Bronchial epithelial cell (primary cell): ENCODE measurements at regions not wholly inside any gene's neighbourhood (a gene's known extent, or its start where the extent isn't known, plus 50 kb on each side); places are given as distances from the start of the nearest gene placed in this dataset.

Experiments used
- DNase-seq: peaks from one replicate; pipeline ENCODE4 v3.0.0-alpha.2; 2010; ENCODE audit warnings: low read depth
- FAIRE-seq: peaks from 2 replicates; lab custom pipeline; 2011; peaks lifted over from hg19 to GRCh38; lab: Jason Lieb, UNC
- H3K27me3 ChIP-seq: 2 replicates; pipeline ENCODE4 v1.5.1; 2011; ENCODE audit warnings: low read length; ENCODE audit not compliant: control insufficient read depth, insufficient read depth
- H3K36me3 ChIP-seq: 2 replicates; pipeline ENCODE4 v1.5.1; 2011; ENCODE audit warnings: low read length; ENCODE audit not compliant: control insufficient read depth, insufficient read depth
- H3K4me3 ChIP-seq: 2 replicates; pipeline ENCODE4 v1.5.1; 2011; ENCODE audit warnings: mild to moderate bottlenecking, low read depth, low read length, control low read depth
- CTCF ChIP-seq: IDR thresholded peaks from 2 replicates; pipeline ENCODE4 v1.5.1; 2011; ENCODE audit warnings: mild to moderate bottlenecking, moderate library complexity, low read length, control low read depth, inconsistent platforms; ENCODE audit not compliant: insufficient read depth, severe bottlenecking

- Histone ChIP-seq H3K4me3 (no peak overlapping the region), H3K27me3 (no peaks in the 10 kb centered on the region), H3K36me3 (no peaks in the 10 kb centered on the region)
- no peak for DNase-seq
- FAIRE-seq: no peak
- TF ChIP-seq CTCF: no peak
These were observed 149.0 kb downstream of the SERPINI1 start for GRCh38 chr3:167884481-167884880.

DNA sequence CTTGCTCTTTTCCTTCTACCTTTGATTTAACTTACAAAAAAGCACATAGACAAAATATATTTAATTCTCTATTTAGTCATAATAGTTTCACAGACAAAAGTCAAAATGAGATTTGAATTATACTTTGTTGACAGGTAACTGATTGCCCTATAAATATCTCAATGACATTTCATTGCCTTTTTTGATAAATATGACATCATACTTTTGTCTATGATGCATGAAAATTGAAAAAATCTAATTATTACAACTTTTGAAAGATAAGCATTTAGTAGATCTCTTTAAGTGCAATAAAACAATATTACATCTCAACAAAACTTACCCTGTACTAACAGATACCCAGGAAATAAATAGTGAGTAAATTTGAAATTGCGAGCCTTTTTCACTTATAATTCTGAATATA lies 147.9 kb downstream of the SERPINI1 start:
- H3K36me3 ChIP-seq: no peaks in the 10 kb centered on the region
- no peak for FAIRE-seq
- no peaks in the 10 kb centered on the region for H3K27me3 ChIP-seq
- no peak overlapping the region for H3K4me3 ChIP-seq
- DNase-seq: no peak
- TF ChIP-seq CTCF: no peak

GRCh38 chr3:167882057-167882667 lies 146.6 kb downstream of the SERPINI1 start:
- no peaks in the 10 kb centered on the region for H3K27me3 ChIP-seq
- peak; percentile 39 for TF ChIP-seq CTCF
- H3K36me3 ChIP-seq: no peaks in the 10 kb centered on the region
- no peak overlapping the region for H3K4me3 ChIP-seq
- DNase-seq (peak; percentile 69), FAIRE-seq (no peak)

- no peaks in the 10 kb centered on the region for H3K36me3 ChIP-seq
- no peaks in the 10 kb centered on the region for H3K27me3 ChIP-seq
- TF ChIP-seq CTCF: no peak
- H3K4me3 ChIP-seq: no peak overlapping the region
- FAIRE-seq: no peak
- no peak for DNase-seq
These were observed 144.7 kb downstream of the SERPINI1 start for GRCh38 chr3:167880183-167880582.

GRCh38 chr3:167876620-167877281 lies 141.2 kb downstream of the SERPINI1 start:
- peak; percentile 50 for FAIRE-seq
- H3K4me3 ChIP-seq: no peak overlapping the region
- TF ChIP-seq CTCF: no peak

More at GRCh38 chr3:167876620-167877281, 141.2 kb downstream of the SERPINI1 start:
- Histone ChIP-seq H3K27me3 (no peaks in the 10 kb centered on the region), H3K36me3 (no peaks in the 10 kb centered on the region)
- peak; percentile 84 for DNase-seq
